BLaER1 treated with 17β-estradiol and CSF1 and Interleukin-3, amounts not matched to agents 10 nM and 100 nM (cell line): ENCODE measurements at regions not wholly inside any gene's neighbourhood (a gene's known extent, or its start where the extent isn't known, plus 50 kb on each side); places are given as distances from the start of the nearest gene placed in this dataset.

Experiments
- H3K27ac ChIP-seq, 11 experiments: shearing (Covaris generic); formaldehyde crosslinking; 2 replicates each; pipeline ENCODE4 v1.8.1; 2022
- H3K27me3 ChIP-seq, 11 experiments: shearing (Covaris generic); formaldehyde crosslinking; 2 replicates each; pipeline ENCODE4 v1.8.1; 2022
- H3K36me3 ChIP-seq, 11 experiments: shearing (Covaris generic); formaldehyde crosslinking; 2 replicates each; pipeline ENCODE4 v1.8.1; 2022
- H3K4me1 ChIP-seq, 10 experiments: shearing (Covaris generic); formaldehyde crosslinking; 2 replicates each; pipeline ENCODE4 v1.8.1; 2022
- H3K4me2 ChIP-seq, 11 experiments: shearing (Covaris generic); formaldehyde crosslinking; 2 replicates each; pipeline ENCODE4 v1.8.1; 2022
- H3K4me3 ChIP-seq, 10 experiments: shearing (Covaris generic); formaldehyde crosslinking; 2 replicates each; pipeline ENCODE4 v1.8.1; 2022
- H3K9ac ChIP-seq, 11 experiments: shearing (Covaris generic); formaldehyde crosslinking; 2 replicates each; pipeline ENCODE4 v1.8.1; 2022
- H3K9me3 ChIP-seq, 11 experiments: shearing (Covaris generic); formaldehyde crosslinking; replicated peaks in 1 of 11; 2 replicates each; pipeline ENCODE4 v1.8.1; 2022
- H4K20me1 ChIP-seq, 11 experiments: shearing (Covaris generic); formaldehyde crosslinking; 2 replicates each; pipeline ENCODE4 v1.8.1; 2022
- Cebpa-rat ChIP-seq, 11 experiments: shearing (Covaris generic); IDR thresholded peaks; 2 replicates each; pipeline ENCODE4 v1.8.1; 2022

DNA sequence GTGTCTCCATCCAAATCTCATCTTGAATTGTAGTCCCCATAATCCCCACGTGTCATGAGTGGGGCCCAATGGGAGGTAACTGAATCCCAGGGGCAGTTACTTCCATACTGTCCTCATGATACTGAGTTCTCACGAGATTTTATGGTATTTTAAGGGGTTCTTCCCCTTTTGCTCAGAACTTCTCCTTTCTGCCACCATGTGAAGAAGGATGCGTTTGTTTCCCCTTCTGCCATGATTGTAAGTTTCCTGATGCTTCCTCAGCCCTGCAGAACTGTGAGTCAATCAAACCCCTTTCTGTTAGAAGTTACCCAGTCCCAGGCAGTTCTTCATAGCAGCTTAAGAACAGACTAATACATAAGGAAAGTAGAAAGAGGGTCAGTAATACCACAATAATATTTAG is 480.4 kb downstream of the KCNJ3 start:
- Histone ChIP-seq H3K4me2 (no peak overlapping the region), H3K36me3 (no peaks in the 10 kb centered on the region), H3K9me3 (peaks cover 0 to 13% (median 0%) of the 10 kb centered on the region in 11 experiments; a peak in 4 of 22 replicates), H3K4me3 (no peak overlapping the region), H4K20me1 (no peaks in the 10 kb centered on the region), H3K27me3 (no peaks in the 10 kb centered on the region), H3K4me1 (no peaks in the 10 kb centered on the region), H3K27ac (no peak overlapping the region), H3K9ac (no peak overlapping the region)
- TF ChIP-seq Cebpa-rat (IDR thresholded peaks at IDR 0.05), result no peak

DNA sequence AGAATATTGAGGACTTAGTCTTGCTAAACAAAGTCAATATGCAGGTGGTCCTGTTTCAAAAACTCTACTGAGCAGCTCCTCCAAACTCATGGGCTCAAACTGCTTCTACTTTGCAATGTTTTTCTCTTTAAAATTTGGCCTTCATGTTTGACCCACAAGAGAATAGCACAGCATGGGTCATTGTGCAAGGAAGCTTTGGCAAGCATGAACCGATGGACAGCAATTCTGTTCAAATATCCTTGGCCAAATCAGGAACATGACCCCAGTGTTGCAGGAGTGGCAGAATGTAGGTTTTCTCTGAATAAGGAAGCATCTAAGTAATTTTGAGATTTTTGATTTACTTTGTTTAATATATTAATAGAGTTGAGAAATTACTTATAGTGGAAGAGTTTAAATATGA is 477.9 kb downstream of the KCNJ3 start:
- H3K4me3 ChIP-seq, result no peak overlapping the region
- H3K4me2 ChIP-seq, result no peak overlapping the region
- no peaks in the 10 kb centered on the region for H3K27me3 ChIP-seq
- no peak overlapping the region for H3K27ac ChIP-seq
- no peak for TF ChIP-seq Cebpa-rat (IDR thresholded peaks at IDR 0.05)
- H3K4me1 ChIP-seq, result no peaks in the 10 kb centered on the region
- peaks cover 0 to 13% (median 0%) of the 10 kb centered on the region in 11 experiments; a peak in 4 of 22 replicates for H3K9me3 ChIP-seq
- no peaks in the 10 kb centered on the region for H3K36me3 ChIP-seq
- H4K20me1 ChIP-seq, result no peaks in the 10 kb centered on the region
- H3K9ac ChIP-seq, result no peak overlapping the region

GRCh38 chr2:155169317-155169716 is 470.8 kb downstream of the KCNJ3 start:
- no peaks in the 10 kb centered on the region for H4K20me1 ChIP-seq
- H3K9me3 ChIP-seq, result no peaks in the 10 kb centered on the region
- TF ChIP-seq Cebpa-rat (IDR thresholded peaks at IDR 0.05), result no peak
- H3K9ac ChIP-seq, result no peak overlapping the region
- H3K4me1 ChIP-seq, result peaks cover 0 to 12% (median 3%) of the 10 kb centered on the region in 10 experiments; a peak in 8 of 20 replicates
- H3K36me3 ChIP-seq, result no peaks in the 10 kb centered on the region
- no peaks in the 10 kb centered on the region for H3K27me3 ChIP-seq
- no peak overlapping the region for H3K4me3 ChIP-seq
- H3K27ac ChIP-seq, result no peak overlapping the region
- H3K4me2 ChIP-seq, result peak overlapping the region in 1 of 11 experiments; percentile 2; a peak in 1 of 22 replicates

- Histone ChIP-seq H3K4me2 (no peak overlapping the region), H4K20me1 (no peaks in the 10 kb centered on the region), H3K4me1 (no peaks in the 10 kb centered on the region; a peak in 1 of 20 replicates), H3K27ac (no peak overlapping the region), H3K27me3 (no peaks in the 10 kb centered on the region), H3K36me3 (no peaks in the 10 kb centered on the region), H3K9me3 (no peaks in the 10 kb centered on the region), H3K9ac (no peak overlapping the region), H3K4me3 (no peak overlapping the region)
- TF ChIP-seq Cebpa-rat (IDR thresholded peaks at IDR 0.05), result no peak
Observed at GRCh38 chr2:155162494-155162893, 464.0 kb downstream of the KCNJ3 start.

DNA sequence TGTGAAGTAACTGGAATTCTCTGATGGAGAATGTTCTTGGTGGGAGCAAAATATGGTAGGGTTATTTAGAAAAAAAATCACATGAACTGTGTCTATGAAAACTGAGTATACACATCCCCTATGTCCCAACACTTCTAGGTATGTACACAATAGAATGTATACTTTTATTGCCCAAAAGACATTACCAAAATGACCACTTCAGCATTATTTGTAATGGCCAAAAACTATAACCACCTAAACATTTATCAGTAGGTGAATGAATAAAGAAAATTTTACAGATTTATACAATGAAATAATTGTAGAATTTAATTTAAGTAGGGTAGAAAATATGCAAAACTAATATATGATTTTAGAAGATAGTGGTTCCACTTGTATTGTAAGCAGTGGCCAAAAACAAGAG is 462.8 kb downstream of the KCNJ3 start:
- no peak for TF ChIP-seq Cebpa-rat (IDR thresholded peaks at IDR 0.05)
- H3K27me3 ChIP-seq, result no peaks in the 10 kb centered on the region
- H3K9ac ChIP-seq, result no peak overlapping the region
- H3K9me3 ChIP-seq, result no peaks in the 10 kb centered on the region
- H3K4me3 ChIP-seq, result no peak overlapping the region
- H4K20me1 ChIP-seq, result no peaks in the 10 kb centered on the region
- no peak overlapping the region for H3K4me2 ChIP-seq
- H3K27ac ChIP-seq, result no peak overlapping the region
- no peaks in the 10 kb centered on the region for H3K36me3 ChIP-seq
- no peaks in the 10 kb centered on the region; a peak in 1 of 20 replicates for H3K4me1 ChIP-seq

DNA sequence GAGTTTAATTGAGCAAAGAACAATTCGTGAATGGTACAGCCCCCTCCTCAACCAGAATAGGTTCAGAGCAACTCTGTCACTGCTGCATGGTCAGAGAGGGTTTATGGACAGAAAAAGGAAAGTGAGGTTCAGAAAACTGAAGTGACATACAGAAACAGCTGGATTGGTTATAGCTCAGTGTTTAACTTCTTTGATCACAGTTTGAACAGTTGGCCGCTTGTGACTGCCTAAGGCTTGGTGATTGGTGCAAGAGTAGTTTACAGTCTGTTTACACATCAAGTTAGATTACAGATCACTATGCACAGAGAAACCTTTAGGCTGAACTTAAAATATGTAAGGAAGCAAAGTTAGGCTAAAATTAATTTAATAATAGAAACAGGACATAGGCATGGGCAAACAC is 459.2 kb downstream of the KCNJ3 start:
- no peak overlapping the region for H3K9ac ChIP-seq
- no peak overlapping the region for H3K4me2 ChIP-seq
- no peak overlapping the region for H3K4me3 ChIP-seq
- no peaks in the 10 kb centered on the region for H4K20me1 ChIP-seq
- H3K9me3 ChIP-seq, result no peaks in the 10 kb centered on the region
- no peaks in the 10 kb centered on the region; a peak in 1 of 20 replicates for H3K4me1 ChIP-seq
- H3K27me3 ChIP-seq, result no peaks in the 10 kb centered on the region
- TF ChIP-seq Cebpa-rat (IDR thresholded peaks at IDR 0.05), result no peak
- H3K27ac ChIP-seq, result no peak overlapping the region
- H3K36me3 ChIP-seq, result no peaks in the 10 kb centered on the region

DNA sequence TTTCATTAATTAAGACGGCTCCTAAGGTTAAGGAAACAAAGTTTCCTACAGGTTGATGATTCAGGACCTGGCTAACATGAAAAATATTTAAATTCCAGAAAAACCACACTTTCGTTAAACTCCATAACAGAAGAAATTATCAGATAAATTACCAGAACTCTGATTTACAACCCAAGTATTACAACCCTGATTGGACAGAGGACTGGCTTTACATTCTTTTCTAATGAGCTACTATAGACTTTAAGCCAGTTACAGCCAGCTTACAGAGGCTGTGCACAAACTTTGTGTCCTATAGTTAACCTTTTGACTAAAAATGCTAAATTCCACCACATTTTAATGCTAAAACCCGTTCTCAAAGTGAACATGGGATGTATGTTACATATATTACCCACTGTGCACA is 458.6 kb downstream of the KCNJ3 start:
- H3K27me3 ChIP-seq, result no peaks in the 10 kb centered on the region
- no peak overlapping the region for H3K27ac ChIP-seq
- no peaks in the 10 kb centered on the region for H3K36me3 ChIP-seq
- H3K4me1 ChIP-seq, result no peaks in the 10 kb centered on the region; a peak in 1 of 20 replicates
- TF ChIP-seq Cebpa-rat (IDR thresholded peaks at IDR 0.05), result no peak
- H3K4me3 ChIP-seq, result no peak overlapping the region
- no peaks in the 10 kb centered on the region for H3K9me3 ChIP-seq
- H3K4me2 ChIP-seq, result no peak overlapping the region
- H4K20me1 ChIP-seq, result no peaks in the 10 kb centered on the region
- no peak overlapping the region for H3K9ac ChIP-seq

GRCh38 chr2:155151945-155152344 is 453.4 kb downstream of the KCNJ3 start:
- H3K4me1 ChIP-seq, result no peaks in the 10 kb centered on the region
- H3K36me3 ChIP-seq, result no peaks in the 10 kb centered on the region
- H3K9ac ChIP-seq, result no peak overlapping the region
- H3K4me3 ChIP-seq, result no peak overlapping the region
- no peak overlapping the region for H3K27ac ChIP-seq
- H3K27me3 ChIP-seq, result no peaks in the 10 kb centered on the region
- H3K9me3 ChIP-seq, result peaks cover 0 to 3% (median 0%) of the 10 kb centered on the region in 11 experiments; a peak in 2 of 22 replicates
- no peak overlapping the region for H3K4me2 ChIP-seq
- H4K20me1 ChIP-seq, result no peaks in the 10 kb centered on the region
- no peak for TF ChIP-seq Cebpa-rat (IDR thresholded peaks at IDR 0.05)

- Histone ChIP-seq H3K27me3 (no peaks in the 10 kb centered on the region), H3K27ac (no peak overlapping the region), H4K20me1 (no peaks in the 10 kb centered on the region), H3K4me2 (no peak overlapping the region), H3K9ac (no peak overlapping the region), H3K4me1 (peaks cover 0 to under 1% (median 0%) of the 10 kb centered on the region in 10 experiments; a peak in 4 of 20 replicates), H3K36me3 (no peaks in the 10 kb centered on the region), H3K9me3 (peaks cover 0 to 3% (median 0%) of the 10 kb centered on the region in 11 experiments; a peak in 2 of 22 replicates), H3K4me3 (no peak overlapping the region)
- no peak for TF ChIP-seq Cebpa-rat (IDR thresholded peaks at IDR 0.05)
Observed at GRCh38 chr2:155151472-155151871, 453.0 kb downstream of the KCNJ3 start.

GRCh38 chr2:155145758-155146229 is 447.3 kb downstream of the KCNJ3 start:
- peaks cover 0 to 26% (median 10%) of the 10 kb centered on the region in 10 experiments; a peak in 10 of 20 replicates for H3K4me1 ChIP-seq
- H3K27ac ChIP-seq, result no peak overlapping the region
- no peaks in the 10 kb centered on the region for H3K36me3 ChIP-seq
- peak overlapping the region in 9 of 11 experiments; percentile 11 to 74 (median 51); a peak in 14 of 22 replicates for H3K4me2 ChIP-seq
- H3K4me3 ChIP-seq, result no peak overlapping the region
- no peaks in the 10 kb centered on the region for H4K20me1 ChIP-seq
- H3K9ac ChIP-seq, result peak overlapping the region in 2 of 11 experiments; percentile 44 to 47; a peak in 2 of 22 replicates
- H3K27me3 ChIP-seq, result no peaks in the 10 kb centered on the region
- H3K9me3 ChIP-seq, result peaks cover 0 to 3% (median 0%) of the 10 kb centered on the region in 11 experiments; a peak in 2 of 22 replicates
- TF ChIP-seq Cebpa-rat (IDR thresholded peaks at IDR 0.05), result no peak
